AG10803 (cell line): ENCODE measurements at regions not wholly inside any gene's neighbourhood (a gene's known extent, or its start where the extent isn't known, plus 50 kb on each side); places are given as distances from the start of the nearest gene placed in this dataset.

ENCODE experiments used
- DNase-seq: peaks from one replicate; pipeline ENCODE4 v3.0.0; 2010; ENCODE audit warnings: low read depth
- H3K4me3 ChIP-seq: 2 replicates; pipeline ENCODE4 v1.5.1; 2011; ENCODE audit warnings: mild to moderate bottlenecking, low read length, control low read depth
- CTCF ChIP-seq: conservative IDR thresholded peaks from 2 replicates; pipeline ENCODE4 v1.5.1; 2011; ENCODE audit warnings: mild to moderate bottlenecking, low read length, control low read depth, inconsistent platforms

GRCh38 chr11:60625262-60625661, 74.2 kb upstream of the MS4A8 start:
- DNase-seq: peak; percentile 36
- H3K4me3 ChIP-seq: no peak overlapping the region
- TF ChIP-seq CTCF: peak; percentile 32; the same call in 1 of the 2 replicates

GRCh38 chr11:60629399-60629798, 70.0 kb upstream of the MS4A8 start:
- no peak for DNase-seq

GRCh38 chr11:60631944-60632343, 67.5 kb upstream of the MS4A8 start:
- no peak for DNase-seq
- H3K4me3 ChIP-seq: no peak overlapping the region
- no peak for TF ChIP-seq CTCF

More at GRCh38 chr11:60629399-60629798, 70.0 kb upstream of the MS4A8 start:
- TF ChIP-seq CTCF: no peak
- no peak overlapping the region for H3K4me3 ChIP-seq

- no peak for TF ChIP-seq CTCF
- DNase-seq: no peak
- no peak overlapping the region for H3K4me3 ChIP-seq
Measured at GRCh38 chr11:60633645-60634044, 65.8 kb upstream of the MS4A8 start.

- TF ChIP-seq CTCF: no peak
- H3K4me3 ChIP-seq: no peak overlapping the region
- no peak for DNase-seq
Measured at GRCh38 chr11:60634126-60634525, 65.3 kb upstream of the MS4A8 start.

GRCh38 chr11:60641940-60642339, 57.5 kb upstream of the MS4A8 start:
- TF ChIP-seq CTCF: no peak
- DNase-seq: no peak
- no peak overlapping the region for H3K4me3 ChIP-seq

- no peak for TF ChIP-seq CTCF
- no peak for DNase-seq
- H3K4me3 ChIP-seq: no peak overlapping the region
Measured at GRCh38 chr11:60647087-60647486, 52.3 kb upstream of the MS4A8 start.
